Neural crest cell (in vitro differentiated cells): ENCODE measurements at regions not wholly inside any gene's neighbourhood (a gene's known extent, or its start where the extent isn't known, plus 50 kb on each side); places are given as distances from the start of the nearest gene placed in this dataset.

Experiments
- DNase-seq: peaks from one replicate; pipeline ENCODE4 v3.0.0; 2021; ENCODE audit warnings: low read depth, mixed read lengths, low spot score
- H3K27ac Mint-ChIP-seq: one replicate; pipeline ENCODE4 v1.8.0; 2021; ENCODE audit warnings: mild to moderate bottlenecking, mixed read lengths; ENCODE audit not compliant: unreplicated experiment
- H3K27me3 Mint-ChIP-seq: 2 replicates; pipeline ENCODE4 v1.8.0; 2021; ENCODE audit warnings: low read depth, mild to moderate bottlenecking, mixed read lengths
- H3K36me3 Mint-ChIP-seq: 2 replicates; pipeline ENCODE4 v1.8.0; 2021; ENCODE audit warnings: low read depth, mild to moderate bottlenecking, mixed read lengths
- H3K4me1 Mint-ChIP-seq: 2 replicates; pipeline ENCODE4 v1.8.0; 2021; ENCODE audit warnings: mixed read lengths
- H3K4me3 Mint-ChIP-seq: one replicate; pipeline ENCODE4 v1.8.0; 2021; ENCODE audit warnings: mild to moderate bottlenecking, mixed read lengths
- H3K9me3 Mint-ChIP-seq: 2 replicates; pipeline ENCODE4 v1.8.0; 2021; ENCODE audit warnings: mixed read lengths
- TF ChIP-seq, protein P1 (sequence below): fragments of 200-600 bp; sonication (generic); conservative IDR thresholded peaks from 2 replicates; pipeline ENCODE4 v1.5.0; 2021; ENCODE audit warnings: antibody characterized with exemption, mild to moderate bottlenecking

- Mint-ChIP-seq H3K36me3 (peaks cover 6% of the 10 kb centered on the region), H3K27me3 (peaks cover 11% of the 10 kb centered on the region), H3K27ac (no peak overlapping the region), H3K9me3 (peaks cover 8% of the 10 kb centered on the region), H3K4me3 (no peak overlapping the region), H3K4me1 (peaks cover 5% of the 10 kb centered on the region)
- no peak for DNase-seq
- TF ChIP-seq, protein P1, sequence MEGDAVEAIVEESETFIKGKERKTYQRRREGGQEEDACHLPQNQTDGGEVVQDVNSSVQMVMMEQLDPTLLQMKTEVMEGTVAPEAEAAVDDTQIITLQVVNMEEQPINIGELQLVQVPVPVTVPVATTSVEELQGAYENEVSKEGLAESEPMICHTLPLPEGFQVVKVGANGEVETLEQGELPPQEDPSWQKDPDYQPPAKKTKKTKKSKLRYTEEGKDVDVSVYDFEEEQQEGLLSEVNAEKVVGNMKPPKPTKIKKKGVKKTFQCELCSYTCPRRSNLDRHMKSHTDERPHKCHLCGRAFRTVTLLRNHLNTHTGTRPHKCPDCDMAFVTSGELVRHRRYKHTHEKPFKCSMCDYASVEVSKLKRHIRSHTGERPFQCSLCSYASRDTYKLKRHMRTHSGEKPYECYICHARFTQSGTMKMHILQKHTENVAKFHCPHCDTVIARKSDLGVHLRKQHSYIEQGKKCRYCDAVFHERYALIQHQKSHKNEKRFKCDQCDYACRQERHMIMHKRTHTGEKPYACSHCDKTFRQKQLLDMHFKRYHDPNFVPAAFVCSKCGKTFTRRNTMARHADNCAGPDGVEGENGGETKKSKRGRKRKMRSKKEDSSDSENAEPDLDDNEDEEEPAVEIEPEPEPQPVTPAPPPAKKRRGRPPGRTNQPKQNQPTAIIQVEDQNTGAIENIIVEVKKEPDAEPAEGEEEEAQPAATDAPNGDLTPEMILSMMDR, result no peak
Measured at GRCh38 chr20:57970116-57970515, 258.3 kb downstream of the ANKRD60 start.

- TF ChIP-seq, protein P1, result no peak
- H3K9me3 Mint-ChIP-seq, result peaks cover 2% of the 10 kb centered on the region
- H3K36me3 Mint-ChIP-seq, result no peaks in the 10 kb centered on the region
- no peak overlapping the region for H3K4me3 Mint-ChIP-seq
- H3K4me1 Mint-ChIP-seq, result peaks cover 5% of the 10 kb centered on the region
- DNase-seq, result no peak
- peaks cover 11% of the 10 kb centered on the region for H3K27me3 Mint-ChIP-seq
- no peak overlapping the region for H3K27ac Mint-ChIP-seq
Measured at GRCh38 chr20:57968120-57968519, 258.3 kb upstream of the PMEPA1 start.

- Mint-ChIP-seq H3K27me3 (peaks cover 11% of the 10 kb centered on the region), H3K4me1 (peaks cover 5% of the 10 kb centered on the region), H3K9me3 (peaks cover 2% of the 10 kb centered on the region), H3K4me3 (no peak overlapping the region), H3K36me3 (no peaks in the 10 kb centered on the region), H3K27ac (no peak overlapping the region)
- DNase-seq, result no peak
- TF ChIP-seq, protein P1, result no peak
Measured at GRCh38 chr20:57967364-57967763, 257.5 kb upstream of the PMEPA1 start.

GRCh38 chr20:57966620-57967019 is 256.8 kb upstream of the PMEPA1 start:
- H3K27ac Mint-ChIP-seq, result no peak overlapping the region
- no peaks in the 10 kb centered on the region for H3K36me3 Mint-ChIP-seq
- DNase-seq, result no peak
- TF ChIP-seq, protein P1, result no peak
- no peak overlapping the region for H3K4me3 Mint-ChIP-seq
- peaks cover 5% of the 10 kb centered on the region for H3K4me1 Mint-ChIP-seq
- peaks cover 10% of the 10 kb centered on the region for H3K27me3 Mint-ChIP-seq
- H3K9me3 Mint-ChIP-seq, result peaks cover 2% of the 10 kb centered on the region

DNA sequence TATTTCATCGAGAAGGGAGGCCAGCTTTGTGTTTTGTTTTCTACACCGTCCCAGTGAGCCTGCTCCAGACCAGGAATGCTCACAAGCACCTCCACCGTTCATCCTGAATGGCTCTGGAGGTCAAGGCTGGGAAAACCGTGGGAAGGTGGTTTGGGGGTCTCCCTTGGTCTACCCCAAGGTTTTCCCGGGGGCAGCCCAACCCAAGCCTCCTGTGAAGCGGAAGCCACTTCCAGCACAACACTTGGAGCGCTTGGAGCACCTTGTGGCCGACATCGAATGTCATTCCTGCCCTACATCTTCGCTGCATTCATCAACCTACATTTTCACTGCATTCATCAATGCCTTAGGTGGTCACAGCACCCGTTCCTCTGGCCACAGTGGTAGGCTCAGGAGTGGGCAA is 255.6 kb upstream of the PMEPA1 start:
- no peak overlapping the region for H3K27ac Mint-ChIP-seq

More for the DNA sequence above, 255.6 kb upstream of the PMEPA1 start:
- H3K27me3 Mint-ChIP-seq, result peaks cover 7% of the 10 kb centered on the region
- DNase-seq, result no peak
- peaks cover 1% of the 10 kb centered on the region for H3K9me3 Mint-ChIP-seq
- H3K4me1 Mint-ChIP-seq, result peaks cover 5% of the 10 kb centered on the region
- H3K36me3 Mint-ChIP-seq, result no peaks in the 10 kb centered on the region
- TF ChIP-seq, protein P1, result no peak
- no peak overlapping the region for H3K4me3 Mint-ChIP-seq
